Fibroblast of lung (primary cell): ENCODE measurements at regions not wholly inside any gene's neighbourhood (a gene's known extent, or its start where the extent isn't known, plus 50 kb on each side); places are given as distances from the start of the nearest gene placed in this dataset.

Experiments used
- DNase-seq, 2 donors: peaks; one replicate each; pipeline versions ENCODE4 v3.0.0 to v3.0.0-alpha.2; 2010; ENCODE audit warnings: low read depth in 2 of 2
- H2AFZ ChIP-seq: 2 replicates; pipeline ENCODE4 v1.5.1; 2012; ENCODE audit warnings: low read length, control low read depth, inconsistent platforms
- H3K27ac ChIP-seq: 2 replicates; pipeline ENCODE4 v1.5.1; 2011; ENCODE audit warnings: low read length, control low read depth; ENCODE audit not compliant: insufficient read depth
- H3K27me3 ChIP-seq: 2 replicates; pipeline ENCODE4 v1.5.1; 2011; ENCODE audit warnings: mild to moderate bottlenecking, low read length; ENCODE audit not compliant: control insufficient read depth, insufficient read depth
- H3K36me3 ChIP-seq: 2 replicates; pipeline ENCODE4 v1.5.1; 2011; ENCODE audit warnings: low read length; ENCODE audit not compliant: control insufficient read depth, insufficient read depth
- H3K4me1 ChIP-seq: 2 replicates; pipeline ENCODE4 v1.5.1; 2011; ENCODE audit warnings: low read length; ENCODE audit not compliant: control insufficient read depth, insufficient read depth; ENCODE audit errors: extremely low read depth
- H3K4me2 ChIP-seq: 2 replicates; pipeline ENCODE4 v1.5.1; 2011; ENCODE audit warnings: low read length, control low read depth; ENCODE audit not compliant: insufficient read depth; ENCODE audit errors: extremely low read depth
- H3K4me3 ChIP-seq, 4 experiments: fragments of 200-600 bp in 1 of 4; sonication (generic) in 1 of 4; replicated peaks in 1 of 4; 2 replicates each; pipeline ENCODE4 v1.5.1; 2011 to 2016; ENCODE audit warnings: low read length in 4 of 4, low read depth in 3 of 4, mild to moderate bottlenecking in 3 of 4, control low read depth in 2 of 4, inconsistent platforms in 1 of 4, mixed read lengths in 1 of 4; ENCODE audit not compliant: insufficient read depth in 1 of 4; ENCODE audit errors: control extremely low read depth in 1 of 4
- H3K79me2 ChIP-seq: 2 replicates; pipeline ENCODE4 v1.5.1; 2012; ENCODE audit warnings: mild to moderate bottlenecking, low read length, inconsistent platforms; ENCODE audit not compliant: control insufficient read depth, insufficient read depth
- H3K9ac ChIP-seq: 2 replicates; pipeline ENCODE4 v1.5.1; 2011; ENCODE audit warnings: mild to moderate bottlenecking, low read length, control low read depth; ENCODE audit not compliant: insufficient read depth
- H3K9me3 ChIP-seq: 2 replicates; pipeline ENCODE4 v1.5.1; 2012; ENCODE audit warnings: low read depth, low read length; ENCODE audit not compliant: control insufficient read depth, insufficient read depth
- H4K20me1 ChIP-seq: 2 replicates; pipeline ENCODE4 v1.5.1; 2011; ENCODE audit warnings: low read length; ENCODE audit not compliant: control insufficient read depth, insufficient read depth; ENCODE audit errors: extremely low read depth
- EZH2 ChIP-seq: IDR thresholded peaks from 2 replicates; pipeline ENCODE4 v1.5.1; 2012; ENCODE audit warnings: low read length, control low read depth, mild to moderate bottlenecking; ENCODE audit errors: missing control alignments
- TF ChIP-seq, protein P1 (sequence below), 2 donors: IDR thresholded peaks in 1 of 2; conservative IDR thresholded peaks in 1 of 2; 1 replicate in 1 of 2; 2 replicates in 1 of 2; pipeline ENCODE4 v1.5.1; 2011 to 2012; ENCODE audit warnings: low read length in 2 of 2, control low read depth in 1 of 2, inconsistent platforms in 1 of 2, low read depth in 1 of 2, mild to moderate bottlenecking in 1 of 2

- TF ChIP-seq, protein P1, sequence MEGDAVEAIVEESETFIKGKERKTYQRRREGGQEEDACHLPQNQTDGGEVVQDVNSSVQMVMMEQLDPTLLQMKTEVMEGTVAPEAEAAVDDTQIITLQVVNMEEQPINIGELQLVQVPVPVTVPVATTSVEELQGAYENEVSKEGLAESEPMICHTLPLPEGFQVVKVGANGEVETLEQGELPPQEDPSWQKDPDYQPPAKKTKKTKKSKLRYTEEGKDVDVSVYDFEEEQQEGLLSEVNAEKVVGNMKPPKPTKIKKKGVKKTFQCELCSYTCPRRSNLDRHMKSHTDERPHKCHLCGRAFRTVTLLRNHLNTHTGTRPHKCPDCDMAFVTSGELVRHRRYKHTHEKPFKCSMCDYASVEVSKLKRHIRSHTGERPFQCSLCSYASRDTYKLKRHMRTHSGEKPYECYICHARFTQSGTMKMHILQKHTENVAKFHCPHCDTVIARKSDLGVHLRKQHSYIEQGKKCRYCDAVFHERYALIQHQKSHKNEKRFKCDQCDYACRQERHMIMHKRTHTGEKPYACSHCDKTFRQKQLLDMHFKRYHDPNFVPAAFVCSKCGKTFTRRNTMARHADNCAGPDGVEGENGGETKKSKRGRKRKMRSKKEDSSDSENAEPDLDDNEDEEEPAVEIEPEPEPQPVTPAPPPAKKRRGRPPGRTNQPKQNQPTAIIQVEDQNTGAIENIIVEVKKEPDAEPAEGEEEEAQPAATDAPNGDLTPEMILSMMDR (conservative IDR thresholded peaks at IDR 0.05 in 1 of 2, IDR thresholded peaks at IDR 0.05 in 1 of 2; ENCODE audit: low read depth in 1 of 2, low read length in 2 of 2) = no peak
- TF ChIP-seq EZH2 = no peak
Measured at GRCh38 chr1:59044535-59045121, 252.3 kb upstream of the FGGY start.

DNA sequence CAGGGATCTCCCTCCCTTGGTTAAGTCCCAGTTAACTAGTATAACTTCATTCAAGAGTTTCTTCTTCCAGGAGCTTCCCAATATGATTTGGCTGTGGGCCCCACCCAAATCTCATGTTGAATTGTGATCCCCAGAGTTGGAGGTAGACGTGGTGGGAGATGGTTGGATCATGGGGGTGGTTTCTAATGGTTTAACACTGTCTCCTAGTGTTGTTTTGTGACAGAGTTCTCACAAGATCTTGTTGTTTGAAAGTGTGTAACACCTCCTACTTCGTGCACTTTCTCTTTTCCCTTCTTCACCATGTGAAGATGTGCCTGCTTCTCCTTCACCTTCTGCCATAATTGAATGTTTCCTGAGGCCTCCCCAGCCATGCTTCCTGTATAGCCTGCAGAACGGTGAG, 251.8 kb upstream of the FGGY start:
- Histone ChIP-seq H3K4me2 (no peak overlapping the region), H3K4me1 (peaks cover 7% of the 10 kb centered on the region), H3K9me3 (no peaks in the 10 kb centered on the region), H4K20me1 (no peaks in the 10 kb centered on the region), H3K36me3 (no peaks in the 10 kb centered on the region), H3K4me3 (no peak overlapping the region), H3K79me2 (no peaks in the 10 kb centered on the region), H3K9ac (no peak overlapping the region), H3K27ac (no peak overlapping the region), H3K27me3 (no peaks in the 10 kb centered on the region), H2AFZ (no peak overlapping the region)
- no peak for TF ChIP-seq EZH2
- TF ChIP-seq, protein P1 (conservative IDR thresholded peaks at IDR 0.05 in 1 of 2, IDR thresholded peaks at IDR 0.05 in 1 of 2; ENCODE audit: low read depth in 1 of 2, low read length in 2 of 2) = no peak
- DNase-seq = no peak

More at GRCh38 chr1:59044535-59045121, 252.3 kb upstream of the FGGY start:
- no peaks in the 10 kb centered on the region for H3K27me3 ChIP-seq
- H3K36me3 ChIP-seq = no peaks in the 10 kb centered on the region
- H3K4me3 ChIP-seq = no peak overlapping the region
- H3K9me3 ChIP-seq = no peaks in the 10 kb centered on the region
- no peak overlapping the region for H2AFZ ChIP-seq
- no peaks in the 10 kb centered on the region for H4K20me1 ChIP-seq
- H3K4me2 ChIP-seq = no peak overlapping the region
- H3K79me2 ChIP-seq = no peaks in the 10 kb centered on the region
- H3K27ac ChIP-seq = no peak overlapping the region
- no peak overlapping the region for H3K9ac ChIP-seq
- peaks cover 7% of the 10 kb centered on the region for H3K4me1 ChIP-seq
- DNase-seq = no peak

- Histone ChIP-seq H3K9me3 (no peaks in the 10 kb centered on the region), H3K4me2 (no peak overlapping the region), H3K36me3 (no peaks in the 10 kb centered on the region), H3K4me1 (peaks cover 7% of the 10 kb centered on the region), H3K4me3 (no peak overlapping the region), H2AFZ (no peak overlapping the region), H3K27me3 (no peaks in the 10 kb centered on the region), H4K20me1 (no peaks in the 10 kb centered on the region), H3K79me2 (no peaks in the 10 kb centered on the region), H3K9ac (no peak overlapping the region), H3K27ac (no peak overlapping the region)
- TF ChIP-seq EZH2 = no peak
- TF ChIP-seq, protein P1 (conservative IDR thresholded peaks at IDR 0.05 in 1 of 2, IDR thresholded peaks at IDR 0.05 in 1 of 2; ENCODE audit: low read depth in 1 of 2, low read length in 2 of 2) = no peak
- no peak for DNase-seq
Measured at GRCh38 chr1:59045636-59046035, 251.3 kb upstream of the FGGY start.
